ENCODE measurements at regions not wholly inside any gene's neighbourhood (a gene's known extent, or its start where the extent isn't known, plus 50 kb on each side); places are given as distances from the start of the nearest gene placed in this dataset.
A peak's percentile ranks its signal among the peaks of the same experiment; 100 is the strongest.

DNA sequence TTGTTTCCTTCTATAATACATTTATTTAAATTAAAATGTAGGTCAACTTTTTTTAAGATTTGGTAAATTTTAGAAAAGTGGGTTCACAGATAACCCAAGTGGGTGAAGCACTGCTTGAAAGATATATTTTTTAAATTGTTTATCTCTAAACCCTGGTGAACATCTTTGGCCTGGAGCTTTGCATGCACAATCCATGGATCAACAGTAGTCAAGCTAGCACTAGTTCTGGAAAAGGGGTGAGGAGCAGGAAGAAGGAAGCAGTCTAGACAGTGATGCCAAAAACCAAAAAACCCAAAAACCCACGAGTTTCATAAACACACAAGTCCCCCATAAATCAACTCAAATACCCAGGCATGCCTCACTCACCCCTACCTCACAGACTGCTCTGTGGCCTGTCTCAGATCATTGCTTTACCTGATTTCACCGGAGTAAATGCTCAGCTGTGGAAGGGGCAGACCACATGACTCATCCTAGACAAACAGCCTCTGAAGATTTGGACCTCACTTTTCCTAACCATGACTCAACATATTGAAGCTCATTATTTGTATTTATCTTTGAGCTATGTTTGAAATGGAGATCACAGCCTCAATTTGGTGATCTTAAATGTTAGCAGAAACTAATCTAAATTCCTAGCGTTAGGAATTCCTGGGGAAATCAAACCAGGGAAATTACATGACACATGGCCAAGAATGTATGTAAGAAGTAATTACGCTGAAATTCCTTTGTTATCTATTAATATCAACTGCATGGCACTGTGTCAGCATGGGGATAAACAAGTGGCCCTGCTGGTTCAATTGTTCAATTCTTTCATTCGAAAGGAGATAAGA is 149.6 kb downstream of the ZNF608 start (continued):
- TF ChIP-seq, protein P1, sequence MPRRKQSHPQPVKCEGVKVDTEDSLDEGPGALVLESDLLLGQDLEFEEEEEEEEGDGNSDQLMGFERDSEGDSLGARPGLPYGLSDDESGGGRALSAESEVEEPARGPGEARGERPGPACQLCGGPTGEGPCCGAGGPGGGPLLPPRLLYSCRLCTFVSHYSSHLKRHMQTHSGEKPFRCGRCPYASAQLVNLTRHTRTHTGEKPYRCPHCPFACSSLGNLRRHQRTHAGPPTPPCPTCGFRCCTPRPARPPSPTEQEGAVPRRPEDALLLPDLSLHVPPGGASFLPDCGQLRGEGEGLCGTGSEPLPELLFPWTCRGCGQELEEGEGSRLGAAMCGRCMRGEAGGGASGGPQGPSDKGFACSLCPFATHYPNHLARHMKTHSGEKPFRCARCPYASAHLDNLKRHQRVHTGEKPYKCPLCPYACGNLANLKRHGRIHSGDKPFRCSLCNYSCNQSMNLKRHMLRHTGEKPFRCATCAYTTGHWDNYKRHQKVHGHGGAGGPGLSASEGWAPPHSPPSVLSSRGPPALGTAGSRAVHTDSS (tag by site-specific recombination; IDR thresholded peaks at IDR 0.05): no peak
- TF ChIP-seq, protein P2, sequence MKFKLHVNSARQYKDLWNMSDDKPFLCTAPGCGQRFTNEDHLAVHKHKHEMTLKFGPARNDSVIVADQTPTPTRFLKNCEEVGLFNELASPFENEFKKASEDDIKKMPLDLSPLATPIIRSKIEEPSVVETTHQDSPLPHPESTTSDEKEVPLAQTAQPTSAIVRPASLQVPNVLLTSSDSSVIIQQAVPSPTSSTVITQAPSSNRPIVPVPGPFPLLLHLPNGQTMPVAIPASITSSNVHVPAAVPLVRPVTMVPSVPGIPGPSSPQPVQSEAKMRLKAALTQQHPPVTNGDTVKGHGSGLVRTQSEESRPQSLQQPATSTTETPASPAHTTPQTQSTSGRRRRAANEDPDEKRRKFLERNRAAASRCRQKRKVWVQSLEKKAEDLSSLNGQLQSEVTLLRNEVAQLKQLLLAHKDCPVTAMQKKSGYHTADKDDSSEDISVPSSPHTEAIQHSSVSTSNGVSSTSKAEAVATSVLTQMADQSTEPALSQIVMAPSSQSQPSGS (tag by site-specific recombination; IDR thresholded peaks at IDR 0.05; ENCODE audit: low read depth): no peak
- TF ChIP-seq, protein P3, sequence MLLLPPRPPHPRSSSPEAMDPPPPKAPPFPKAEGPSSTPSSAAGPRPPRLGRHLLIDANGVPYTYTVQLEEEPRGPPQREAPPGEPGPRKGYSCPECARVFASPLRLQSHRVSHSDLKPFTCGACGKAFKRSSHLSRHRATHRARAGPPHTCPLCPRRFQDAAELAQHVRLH (tag by site-specific recombination; IDR thresholded peaks at IDR 0.05): no peak
- TF ChIP-seq ZNF157 (tag by site-specific recombination; IDR thresholded peaks at IDR 0.05) (no peak), ZNF791 (tag by site-specific recombination; IDR thresholded peaks at IDR 0.05) (no peak), TRIM28 (IDR thresholded peaks at IDR 0.05; ENCODE audit: borderline replicate concordance, low read length) (no peak), PRDM10 (tag by site-specific recombination; IDR thresholded peaks at IDR 0.05) (peak; percentile 68), ZNF514 (tag by site-specific recombination; IDR thresholded peaks at IDR 0.05) (no peak), ZNF121 (tag by site-specific recombination; IDR thresholded peaks at IDR 0.05) (no peak), ZNF140 (tag by site-specific recombination; IDR thresholded peaks at IDR 0.05) (no peak), ZNF174 (tag by site-specific recombination; IDR thresholded peaks at IDR 0.05) (0 out of 2 replicates have a peak, but pooled peaks have one; percentile 14), ZNF747 (tag by site-specific recombination; IDR thresholded peaks at IDR 0.05) (no peak), ZNF433 (tag by site-specific recombination; IDR thresholded peaks at IDR 0.05; ENCODE audit: low read depth) (no peak), ZNF610 (tag by site-specific recombination; IDR thresholded peaks at IDR 0.05; ENCODE audit: borderline replicate concordance) (no peak), ZNF266 (tag by site-specific recombination; IDR thresholded peaks at IDR 0.05; ENCODE audit: low read depth) (no peak), ZNF214 (tag by site-specific recombination; IDR thresholded peaks at IDR 0.05; ENCODE audit: borderline replicate concordance) (no peak), ZNF248 (tag by site-specific recombination; IDR thresholded peaks at IDR 0.05) (no peak), ZNF292 (tag by site-specific recombination; IDR thresholded peaks at IDR 0.05; ENCODE audit: borderline replicate concordance, low read depth) (no peak), KLF8 (tag by site-specific recombination; IDR thresholded peaks at IDR 0.05) (no peak), ZNF558 (tag by site-specific recombination; IDR thresholded peaks at IDR 0.05) (0 out of 2 replicates have a peak, but pooled peaks have one; percentile 41), ZNF274 (IDR thresholded peaks at IDR 0.05; ENCODE audit: low read length) (no peak), ZNF274 (tag by site-specific recombination; IDR thresholded peaks at IDR 0.05; ENCODE audit: borderline replicate concordance) (no peak), YY1 (tag by site-specific recombination; IDR thresholded peaks at IDR 0.05) (no peak), SETDB1 (IDR thresholded peaks at IDR 0.05; ENCODE audit: insufficient read length, low read length) (no peak), HOXA7 (CRISPR knock-in tag; IDR thresholded peaks at IDR 0.05; ENCODE audit: borderline replicate concordance) (no peak), ZSCAN4 (tag by site-specific recombination; IDR thresholded peaks at IDR 0.05) (no peak), TSHZ1 (tag by site-specific recombination; IDR thresholded peaks at IDR 0.05; ENCODE audit: borderline replicate concordance) (peak; percentile 58; the same call in 1 of the 2 replicates), ZFP69B (tag by site-specific recombination; IDR thresholded peaks at IDR 0.05) (no peak), ZNF785 (tag by site-specific recombination; IDR thresholded peaks at IDR 0.05) (no peak)

Data from HEK293 (cell line).